ENCODE measurements at regions not wholly inside any gene's neighbourhood (a gene's known extent, or its start where the extent isn't known, plus 50 kb on each side); places are given as distances from the start of the nearest gene placed in this dataset.

DNA sequence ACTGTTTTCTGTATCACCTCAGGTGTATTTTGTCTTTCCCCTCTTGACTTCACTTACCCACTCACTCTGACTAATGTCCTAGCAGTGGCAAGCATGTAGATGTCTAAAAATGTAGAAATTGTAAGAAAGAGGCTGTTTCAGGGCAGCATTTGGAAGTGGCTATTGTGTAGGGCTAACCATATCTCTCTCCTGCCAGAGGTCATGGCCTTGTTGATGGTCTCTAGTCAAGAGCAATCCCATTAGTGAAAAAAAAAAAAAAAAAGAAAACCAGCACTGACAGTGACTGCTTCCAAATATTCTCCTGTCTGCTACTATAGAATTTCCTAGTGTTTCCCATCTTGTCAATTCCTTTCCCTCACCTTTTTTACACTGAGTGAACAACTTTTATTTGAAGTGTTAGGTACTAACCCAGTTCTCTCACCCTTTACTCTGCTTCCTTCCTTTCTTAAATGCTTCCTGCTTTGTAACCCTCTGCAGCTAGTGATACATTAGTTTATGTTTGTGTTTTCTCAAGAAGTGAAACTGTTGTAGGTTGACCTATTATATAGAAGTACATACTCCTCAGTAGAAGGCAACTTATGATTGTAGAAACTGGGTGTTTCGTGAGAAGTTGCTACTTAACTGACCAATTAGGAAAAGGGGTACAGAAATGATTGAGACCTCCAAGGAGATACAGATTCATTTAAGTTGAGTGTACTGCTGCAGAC lies 174.1 kb upstream of the PTPRK start:
- intact Hi-C loops (cut with DNase I): no loop called here
- Histone ChIP-seq H3K9me3 (no peaks in the 10 kb centered on the region), H3K4me1 (no peaks in the 10 kb centered on the region), H3K27me3 (no peaks in the 10 kb centered on the region), H3K4me3 (no peak overlapping the region), H3K36me3 (no peaks in the 10 kb centered on the region), H3K27ac (replicated peaks in 1 of 4) (no peak overlapping the region)
- 96% methylated on average over 1 of the region's 1 CpG for WGBS
- no peak for TF ChIP-seq POLR2AphosphoS5 (IDR thresholded peaks at IDR 0.05)
- no peak for TF ChIP-seq EP300 (IDR thresholded peaks at IDR 0.05)
- TF ChIP-seq, protein P1, sequence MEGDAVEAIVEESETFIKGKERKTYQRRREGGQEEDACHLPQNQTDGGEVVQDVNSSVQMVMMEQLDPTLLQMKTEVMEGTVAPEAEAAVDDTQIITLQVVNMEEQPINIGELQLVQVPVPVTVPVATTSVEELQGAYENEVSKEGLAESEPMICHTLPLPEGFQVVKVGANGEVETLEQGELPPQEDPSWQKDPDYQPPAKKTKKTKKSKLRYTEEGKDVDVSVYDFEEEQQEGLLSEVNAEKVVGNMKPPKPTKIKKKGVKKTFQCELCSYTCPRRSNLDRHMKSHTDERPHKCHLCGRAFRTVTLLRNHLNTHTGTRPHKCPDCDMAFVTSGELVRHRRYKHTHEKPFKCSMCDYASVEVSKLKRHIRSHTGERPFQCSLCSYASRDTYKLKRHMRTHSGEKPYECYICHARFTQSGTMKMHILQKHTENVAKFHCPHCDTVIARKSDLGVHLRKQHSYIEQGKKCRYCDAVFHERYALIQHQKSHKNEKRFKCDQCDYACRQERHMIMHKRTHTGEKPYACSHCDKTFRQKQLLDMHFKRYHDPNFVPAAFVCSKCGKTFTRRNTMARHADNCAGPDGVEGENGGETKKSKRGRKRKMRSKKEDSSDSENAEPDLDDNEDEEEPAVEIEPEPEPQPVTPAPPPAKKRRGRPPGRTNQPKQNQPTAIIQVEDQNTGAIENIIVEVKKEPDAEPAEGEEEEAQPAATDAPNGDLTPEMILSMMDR (IDR thresholded peaks at IDR 0.05): no peak
- TF ChIP-seq POLR2A (IDR thresholded peaks at IDR 0.05; ENCODE audit: low read depth): no peak
- no peak for DNase-seq (ENCODE audit: extremely low spot score)

DNA sequence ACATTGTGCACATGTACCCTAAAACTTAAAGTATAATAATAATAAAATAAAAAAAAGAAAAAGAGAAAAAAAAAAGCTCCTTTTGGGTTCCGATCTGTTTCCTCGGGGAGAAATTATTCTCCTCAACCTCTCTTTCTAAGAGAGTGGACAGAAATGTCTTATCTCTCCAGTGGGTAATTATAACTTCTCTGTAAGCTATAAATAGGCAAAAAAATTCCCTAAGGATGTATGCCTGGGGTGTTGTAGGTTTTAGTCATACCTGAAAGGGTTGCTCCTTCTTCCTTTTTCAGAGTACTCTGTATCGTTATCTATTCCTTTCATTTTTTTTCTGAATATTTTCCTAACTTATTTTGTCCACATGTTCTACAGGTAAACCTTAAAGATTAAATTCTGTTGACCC lies 169.7 kb upstream of the PTPRK start:
- Histone ChIP-seq H3K4me3 (no peak overlapping the region), H3K36me3 (no peaks in the 10 kb centered on the region), H3K27ac (replicated peaks in 1 of 4) (no peak overlapping the region), H3K9me3 (no peaks in the 10 kb centered on the region), H3K4me1 (no peaks in the 10 kb centered on the region), H3K27me3 (no peaks in the 10 kb centered on the region)
- intact Hi-C loops (cut with DNase I): no loop called here
- 95% methylated on average over 3 of the region's 3 CpGs for WGBS
- DNase-seq (ENCODE audit: extremely low spot score): no peak
- TF ChIP-seq, protein P1 (IDR thresholded peaks at IDR 0.05): no peak
- no peak for TF ChIP-seq POLR2AphosphoS5 (IDR thresholded peaks at IDR 0.05)
- TF ChIP-seq POLR2A (IDR thresholded peaks at IDR 0.05; ENCODE audit: low read depth): no peak
- TF ChIP-seq EP300 (IDR thresholded peaks at IDR 0.05): no peak

DNA sequence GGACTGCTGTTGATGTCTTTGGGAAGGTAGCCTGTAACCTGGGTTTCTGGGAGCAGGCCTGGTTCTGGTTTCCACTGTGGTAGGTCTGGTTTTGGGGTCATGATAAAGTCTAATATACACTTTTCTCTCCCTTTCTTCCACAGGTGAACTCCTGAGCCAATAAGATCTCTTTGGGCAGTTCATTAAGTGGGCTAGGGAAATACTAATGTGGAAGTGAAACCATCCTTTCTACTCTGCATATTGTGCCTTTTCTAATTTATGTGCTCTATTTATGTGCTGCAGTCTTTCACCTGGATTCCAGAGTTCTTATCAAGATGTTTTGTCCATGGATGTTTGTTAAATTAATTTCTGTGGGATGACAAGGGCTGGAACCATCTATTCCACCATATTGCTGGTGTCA lies 165.7 kb upstream of the PTPRK start:
- no peak for DNase-seq (ENCODE audit: extremely low spot score)
- Histone ChIP-seq H3K4me1 (no peaks in the 10 kb centered on the region), H3K36me3 (no peaks in the 10 kb centered on the region), H3K4me3 (no peak overlapping the region), H3K27ac (replicated peaks in 1 of 4) (no peak overlapping the region), H3K27me3 (no peaks in the 10 kb centered on the region), H3K9me3 (no peaks in the 10 kb centered on the region)
- intact Hi-C loops (cut with DNase I): no loop called here
- TF ChIP-seq, protein P1 (IDR thresholded peaks at IDR 0.05): no peak
- no peak for TF ChIP-seq POLR2AphosphoS5 (IDR thresholded peaks at IDR 0.05)
- no peak for TF ChIP-seq EP300 (IDR thresholded peaks at IDR 0.05)

DNA sequence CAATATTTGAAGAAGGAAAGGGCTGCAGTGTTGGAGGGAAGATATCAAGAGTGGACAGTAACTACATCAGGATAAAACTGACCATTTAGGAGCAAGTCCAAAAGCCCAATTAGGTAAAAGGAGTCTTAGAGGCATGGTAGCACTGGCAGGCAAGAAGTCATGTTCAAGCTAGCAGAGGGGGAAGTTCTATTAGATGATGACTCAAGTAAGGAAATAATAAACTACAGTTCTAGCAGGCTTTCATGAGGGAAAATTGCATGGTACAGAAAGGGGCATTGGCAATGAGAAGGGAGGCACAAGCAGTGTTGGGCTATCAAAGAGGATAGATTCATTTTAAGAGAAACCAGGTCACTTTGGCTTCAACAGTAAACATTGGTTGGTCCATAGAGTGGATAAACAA lies 156.1 kb upstream of the PTPRK start:
- intact Hi-C loops (cut with DNase I): no loop called here
- DNase-seq (ENCODE audit: extremely low spot score): no peak
- Histone ChIP-seq H3K4me1 (no peaks in the 10 kb centered on the region), H3K36me3 (no peaks in the 10 kb centered on the region), H3K4me3 (no peak overlapping the region), H3K27ac (replicated peaks in 1 of 4) (no peak overlapping the region), H3K9me3 (no peaks in the 10 kb centered on the region), H3K27me3 (no peaks in the 10 kb centered on the region)
- TF ChIP-seq POLR2A (IDR thresholded peaks at IDR 0.05; ENCODE audit: low read depth): no peak
- no peak for TF ChIP-seq EP300 (IDR thresholded peaks at IDR 0.05)
- TF ChIP-seq, protein P1 (IDR thresholded peaks at IDR 0.05): no peak
- TF ChIP-seq POLR2AphosphoS5 (IDR thresholded peaks at IDR 0.05): no peak

DNA sequence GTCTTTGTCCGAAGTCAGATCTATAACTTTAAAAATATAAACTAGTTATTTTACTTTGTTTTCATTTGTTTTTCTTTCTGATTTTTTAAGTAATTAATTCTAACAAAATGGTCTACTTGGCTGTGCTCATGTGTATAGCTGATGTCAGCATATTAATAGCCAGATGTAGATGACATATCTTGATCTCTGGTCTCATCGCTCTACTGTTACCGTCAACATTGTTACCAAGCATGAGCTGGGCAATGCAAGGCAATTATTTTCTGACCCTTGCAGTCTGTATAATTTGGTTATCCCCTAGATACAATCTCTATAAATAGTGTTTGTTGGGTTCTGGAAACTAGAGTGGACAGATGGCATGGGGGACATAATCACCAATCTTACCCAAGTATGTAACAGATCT lies 151.6 kb upstream of the PTPRK start:
- intact Hi-C loops (cut with DNase I): no loop called here
- no peak for DNase-seq (ENCODE audit: extremely low spot score)
- Histone ChIP-seq H3K27me3 (no peaks in the 10 kb centered on the region), H3K4me3 (no peak overlapping the region), H3K27ac (replicated peaks in 1 of 4) (no peak overlapping the region), H3K4me1 (no peaks in the 10 kb centered on the region), H3K9me3 (no peaks in the 10 kb centered on the region), H3K36me3 (no peaks in the 10 kb centered on the region)
- TF ChIP-seq EP300 (IDR thresholded peaks at IDR 0.05) (no peak), POLR2A (IDR thresholded peaks at IDR 0.05; ENCODE audit: low read depth) (no peak), POLR2AphosphoS5 (IDR thresholded peaks at IDR 0.05) (no peak)
- 93% methylated on average over 3 of the region's 3 CpGs for WGBS

Data from esophagus muscularis mucosa (tissue), 4 donors.